HG03135 (cell line): ENCODE measurements at regions not wholly inside any gene's neighbourhood (a gene's known extent, or its start where the extent isn't known, plus 50 kb on each side); places are given as distances from the start of the nearest gene placed in this dataset.

Experiments used
- ATAC-seq: cut with Tn5 transposase; IDR thresholded peaks from one replicate; pipeline ENCODE4 v1.9.1; 2021; ENCODE audit warnings: mild to moderate bottlenecking, moderate library complexity; ENCODE audit not compliant: unreplicated experiment

- ATAC-seq = no peak
Observed at GRCh38 chrX:125778261-125778660, 387.8 kb downstream of the DCAF12L2 start.

- no peak for ATAC-seq
Observed at GRCh38 chrX:125782184-125782583, 383.9 kb downstream of the DCAF12L2 start.

- ATAC-seq = no peak
Observed at GRCh38 chrX:125786316-125786715, 379.8 kb downstream of the DCAF12L2 start.

- no peak for ATAC-seq
Observed at GRCh38 chrX:125791787-125792186, 374.3 kb downstream of the DCAF12L2 start.

- no peak for ATAC-seq
Observed at GRCh38 chrX:125810856-125811255, 355.2 kb downstream of the DCAF12L2 start.

GRCh38 chrX:125826080-125826479, 340.0 kb downstream of the DCAF12L2 start:
- no peak for ATAC-seq

GRCh38 chrX:125826774-125827451, 339.2 kb downstream of the DCAF12L2 start:
- ATAC-seq = no peak

GRCh38 chrX:125846271-125846670, 319.8 kb downstream of the DCAF12L2 start:
- no peak for ATAC-seq

- ATAC-seq = no peak
Observed at GRCh38 chrX:125850693-125851092, 315.4 kb downstream of the DCAF12L2 start.

- ATAC-seq = no peak
Observed at GRCh38 chrX:125883169-125883568, 282.9 kb downstream of the DCAF12L2 start.

- no peak for ATAC-seq
Observed at GRCh38 chrX:125894947-125895346, 271.1 kb downstream of the DCAF12L2 start.

- no peak for ATAC-seq
Observed at GRCh38 chrX:125895518-125895917, 270.6 kb downstream of the DCAF12L2 start.

- ATAC-seq = no peak
Observed at GRCh38 chrX:125926295-125926694, 239.8 kb downstream of the DCAF12L2 start.

GRCh38 chrX:125940985-125941384, 225.1 kb downstream of the DCAF12L2 start:
- ATAC-seq = no peak

- ATAC-seq = no peak
Observed at GRCh38 chrX:125947501-125947900, 218.6 kb downstream of the DCAF12L2 start.

GRCh38 chrX:125952973-125953372, 213.1 kb downstream of the DCAF12L2 start:
- no peak for ATAC-seq

GRCh38 chrX:125953814-125954213, 212.3 kb downstream of the DCAF12L2 start:
- no peak for ATAC-seq

- ATAC-seq = no peak
Observed at GRCh38 chrX:125954236-125954635, 211.9 kb downstream of the DCAF12L2 start.

GRCh38 chrX:125977851-125978250, 188.2 kb downstream of the DCAF12L2 start:
- no peak for ATAC-seq

- ATAC-seq = no peak
Observed at GRCh38 chrX:125998432-125998831, 167.7 kb downstream of the DCAF12L2 start.

- no peak for ATAC-seq
Observed at GRCh38 chrX:126027229-126027628, 138.9 kb downstream of the DCAF12L2 start.

GRCh38 chrX:126030021-126030420, 136.1 kb downstream of the DCAF12L2 start:
- no peak for ATAC-seq

GRCh38 chrX:126063984-126064383, 102.1 kb downstream of the DCAF12L2 start:
- no peak for ATAC-seq
